Adrenal gland (tissue), 9 donors: ENCODE measurements at regions not wholly inside any gene's neighbourhood (a gene's known extent, or its start where the extent isn't known, plus 50 kb on each side); places are given as distances from the start of the nearest gene placed in this dataset.

Experiments
- DNase-seq, 7 donors: peaks; one replicate each; pipeline ENCODE4 v3.0.0-alpha.2; 2019 to 2020
- H3K27ac ChIP-seq, 5 donors: fragments of 200-600 bp; sonication (generic) in 4 of 5; 1 replicate in 3 of 5; 2 replicates in 2 of 5; pipeline versions ENCODE4 v1.5.1 to v1.8.0; 2016 to 2020; ENCODE audit warnings: mild to moderate bottlenecking in 1 of 5
- H3K27me3 ChIP-seq: fragments of 200-600 bp; 2 replicates; pipeline ENCODE4 v1.8.0; 2021
- H3K36me3 ChIP-seq, 2 donors: fragments of 200-600 bp; replicated peaks in 1 of 2; 1 replicate in 1 of 2; 2 replicates in 1 of 2; pipeline versions ENCODE4 v1.5.1 to v1.8.0; 2018 to 2022
- H3K4me1 ChIP-seq, 2 donors: fragments of 200-600 bp; replicated peaks in 1 of 2; 1 replicate in 1 of 2; 2 replicates in 1 of 2; pipeline versions ENCODE4 v1.5.1 to v1.8.0; 2018 to 2021
- H3K4me3 ChIP-seq, 4 donors: fragments of 200-600 bp; sonication (generic) in 3 of 4; one replicate each; pipeline ENCODE4 v1.5.1; 2016 to 2018
- H3K9me3 ChIP-seq, 3 donors: fragments of 200-600 bp; sonication (generic) in 1 of 3; replicated peaks in 1 of 3; 1 replicate in 2 of 3; 2 replicates in 1 of 3; pipeline versions ENCODE4 v1.5.1 to v1.8.0; 2016 to 2021
- CTCF ChIP-seq, 6 experiments: fragments of 450-650 bp in 4 of 6; fragments of 200-600 bp in 2 of 6; sonication (generic) in 1 of 6; IDR thresholded peaks; 1 replicate in 5 of 6; 2 replicates in 1 of 6; pipeline versions ENCODE4 v1.5.1 to v1.8.0; 2016 to 2021; ENCODE audit warnings: antibody characterized with exemption in 6 of 6, mild to moderate bottlenecking in 2 of 6, moderate library complexity in 1 of 6
- POLR2A ChIP-seq, 2 donors: fragments of 450-650 bp; IDR thresholded peaks; one replicate each; pipeline ENCODE4 v1.6.1; 2017; ENCODE audit warnings: antibody characterized with exemption in 2 of 2, mild to moderate bottlenecking in 2 of 2, moderate library complexity in 1 of 2
- WGBS, 4 donors: extraction: QIAGEN DNeasy Blood & Tissue Kit in 2 of 4; methylation state at CpG; one replicate each; pipeline versions ENCODE4 v1.1.5 to v1.1.7; 2013 to 2017; 5-methylcytosine and 5-hydroxymethylcytosine counted together
- intact Hi-C, 2 donors: fragments of 100-400 bp; cut with DNase I; formaldehyde crosslinking; loops; one replicate each; pipeline versions ENCODE4 v1.14.1 to v1.15.0; 2022 to 2023
- donor health status: healthy with polysubstance abuse.
- donor health status: Bipolar disorder and iron deficiency.
- donor health status: DM: yes; HTN: yes; CAD: no.
- donor health status: DM: no; HTN: no; CAD: no.
- donor health status: DM: no; HTN: no; CAD: no.

GRCh38 chrX:23603501-23603900 is 63.8 kb upstream of the PRDX4 start:
- Histone ChIP-seq H3K27me3 (peaks cover 23% of the 10 kb centered on the region), H3K36me3 (no peaks in the 10 kb centered on the region), H3K4me1 (no peaks in the 10 kb centered on the region), H3K27ac (no peak overlapping the region), H3K4me3 (no peak overlapping the region), H3K9me3 (no peaks in the 10 kb centered on the region)
- no peak for DNase-seq
- 42 to 82% (median 55%) methylated on average over 1 of the region's 1 CpG for WGBS, 4 donors
- TF ChIP-seq POLR2A (IDR thresholded peaks at IDR 0.05) (no peak), CTCF (IDR thresholded peaks at IDR 0.05) (no peak)
- intact Hi-C loops = no loop called here

GRCh38 chrX:23610495-23610894 is 56.8 kb upstream of the PRDX4 start:
- no peaks in the 10 kb centered on the region for H3K9me3 ChIP-seq
- WGBS, 4 donors = 65 to 79% (median 72%) methylated on average over 1 of the region's 1 CpG
- no peaks in the 10 kb centered on the region for H3K36me3 ChIP-seq
- no peak overlapping the region for H3K4me3 ChIP-seq
- DNase-seq = no peak
- H3K4me1 ChIP-seq = no peaks in the 10 kb centered on the region
- intact Hi-C loops = no loop called here
- no peak for TF ChIP-seq CTCF (IDR thresholded peaks at IDR 0.05)
- TF ChIP-seq POLR2A (IDR thresholded peaks at IDR 0.05) = no peak
- no peak overlapping the region for H3K27ac ChIP-seq
- peaks cover 35% of the 10 kb centered on the region for H3K27me3 ChIP-seq

- intact Hi-C loops = no loop called here
- no peak for TF ChIP-seq CTCF (IDR thresholded peaks at IDR 0.05)
- no peak for TF ChIP-seq POLR2A (IDR thresholded peaks at IDR 0.05)
These were observed 54.4 kb upstream of the PRDX4 start for GRCh38 chrX:23612846-23613245.

GRCh38 chrX:23616361-23616760 is 50.9 kb upstream of the PRDX4 start:
- no peak for DNase-seq
- Histone ChIP-seq H3K4me1 (no peaks in the 10 kb centered on the region), H3K4me3 (no peak overlapping the region), H3K27ac (no peak overlapping the region), H3K27me3 (peaks cover 23% of the 10 kb centered on the region), H3K36me3 (no peaks in the 10 kb centered on the region), H3K9me3 (no peaks in the 10 kb centered on the region)
- intact Hi-C loops = no loop called here
- 34 to 40% (median 39%) methylated on average over 5 of the region's 5 CpGs for WGBS, 4 donors
- TF ChIP-seq POLR2A (IDR thresholded peaks at IDR 0.05) = no peak
- TF ChIP-seq CTCF (IDR thresholded peaks at IDR 0.05) = peak; percentile 31 to 61 (median 39)

More at GRCh38 chrX:23612846-23613245, 54.4 kb upstream of the PRDX4 start:
- Histone ChIP-seq H3K36me3 (no peaks in the 10 kb centered on the region), H3K27me3 (peaks cover 28% of the 10 kb centered on the region), H3K4me1 (no peaks in the 10 kb centered on the region), H3K4me3 (no peak overlapping the region), H3K27ac (no peak overlapping the region), H3K9me3 (no peaks in the 10 kb centered on the region)
- DNase-seq = no peak
- WGBS, 4 donors = 37 to 63% (median 48%) methylated on average over 1 of the region's 1 CpG
